ENCODE measurements at regions not wholly inside any gene's neighbourhood (a gene's known extent, or its start where the extent isn't known, plus 50 kb on each side); places are given as distances from the start of the nearest gene placed in this dataset.

GRCh38 chr2:128623776-128624761 is 305.4 kb upstream of the HS6ST1 start:
- H3K4me3 ChIP-seq (ENCODE audit: low read depth in 1 of 2, low read length in 2 of 2) = no peak overlapping the region
- no peaks in the 10 kb centered on the region for H3K27me3 ChIP-seq (ENCODE audit: control insufficient read depth in 1 of 2, insufficient read depth in 2 of 2, low read length in 2 of 2)
- no peaks in the 10 kb centered on the region for H3K36me3 ChIP-seq (ENCODE audit: control insufficient read depth in 2 of 2, insufficient read depth in 2 of 2, low read length in 1 of 2)
- H3K4me1 ChIP-seq (ENCODE audit: control insufficient read depth in 2 of 2, insufficient read depth in 2 of 2, low read length in 1 of 2) = no peaks in the 10 kb centered on the region
- no peak overlapping the region for H3K27ac ChIP-seq (ENCODE audit: low read depth in 2 of 2, low read length in 1 of 2)
- H3K9me3 ChIP-seq (ENCODE audit: control insufficient read depth in 2 of 2, insufficient read depth in 1 of 2, low read depth in 1 of 2, low read length in 1 of 2) = no peaks in the 10 kb centered on the region
- 75 to 76% methylated on average over 18 of the region's 18 CpGs for WGBS, 2 donors

- Histone ChIP-seq H3K9me3 (ENCODE audit: control insufficient read depth in 2 of 2, insufficient read depth in 1 of 2, low read depth in 1 of 2, low read length in 1 of 2) (no peaks in the 10 kb centered on the region), H3K27ac (ENCODE audit: low read depth in 2 of 2, low read length in 1 of 2) (no peak overlapping the region), H3K4me1 (ENCODE audit: control insufficient read depth in 2 of 2, insufficient read depth in 2 of 2, low read length in 1 of 2) (no peaks in the 10 kb centered on the region), H3K36me3 (ENCODE audit: control insufficient read depth in 2 of 2, insufficient read depth in 2 of 2, low read length in 1 of 2) (no peaks in the 10 kb centered on the region), H3K4me3 (ENCODE audit: low read depth in 1 of 2, low read length in 2 of 2) (no peak overlapping the region), H3K27me3 (ENCODE audit: control insufficient read depth in 1 of 2, insufficient read depth in 2 of 2, low read length in 2 of 2) (no peaks in the 10 kb centered on the region)
- WGBS, 2 donors = 93 to 95% methylated on average over 6 of the region's 6 CpGs
These were observed 306.3 kb upstream of the HS6ST1 start for GRCh38 chr2:128624956-128625355.

GRCh38 chr2:128625421-128625820 is 306.8 kb upstream of the HS6ST1 start:
- Histone ChIP-seq H3K27ac (ENCODE audit: low read depth in 2 of 2, low read length in 1 of 2) (no peak overlapping the region), H3K9me3 (ENCODE audit: control insufficient read depth in 2 of 2, insufficient read depth in 1 of 2, low read depth in 1 of 2, low read length in 1 of 2) (no peaks in the 10 kb centered on the region), H3K27me3 (ENCODE audit: control insufficient read depth in 1 of 2, insufficient read depth in 2 of 2, low read length in 2 of 2) (no peaks in the 10 kb centered on the region), H3K4me3 (ENCODE audit: low read depth in 1 of 2, low read length in 2 of 2) (no peak overlapping the region), H3K4me1 (ENCODE audit: control insufficient read depth in 2 of 2, insufficient read depth in 2 of 2, low read length in 1 of 2) (no peaks in the 10 kb centered on the region), H3K36me3 (ENCODE audit: control insufficient read depth in 2 of 2, insufficient read depth in 2 of 2, low read length in 1 of 2) (no peaks in the 10 kb centered on the region)
- 92 to 95% methylated on average over 8 of the region's 8 CpGs for WGBS, 2 donors

GRCh38 chr2:128625963-128626759 is 307.5 kb upstream of the HS6ST1 start:
- 81 to 88% methylated on average over 12 of the region's 12 CpGs for WGBS, 2 donors

GRCh38 chr2:128626760-128627511 is 308.3 kb upstream of the HS6ST1 start:
- Histone ChIP-seq H3K9me3 (ENCODE audit: control insufficient read depth in 2 of 2, insufficient read depth in 1 of 2, low read depth in 1 of 2, low read length in 1 of 2) (no peaks in the 10 kb centered on the region), H3K27ac (ENCODE audit: low read depth in 2 of 2, low read length in 1 of 2) (no peak overlapping the region), H3K4me3 (ENCODE audit: low read depth in 1 of 2, low read length in 2 of 2) (no peak overlapping the region), H3K36me3 (ENCODE audit: control insufficient read depth in 2 of 2, insufficient read depth in 2 of 2, low read length in 1 of 2) (no peaks in the 10 kb centered on the region), H3K4me1 (ENCODE audit: control insufficient read depth in 2 of 2, insufficient read depth in 2 of 2, low read length in 1 of 2) (no peaks in the 10 kb centered on the region), H3K27me3 (ENCODE audit: control insufficient read depth in 1 of 2, insufficient read depth in 2 of 2, low read length in 2 of 2) (no peaks in the 10 kb centered on the region)
- WGBS, 2 donors = 71 to 73% methylated on average over 20 of the region's 20 CpGs

More at GRCh38 chr2:128625963-128626759, 307.5 kb upstream of the HS6ST1 start:
- H3K4me3 ChIP-seq (ENCODE audit: low read depth in 1 of 2, low read length in 2 of 2) = no peak overlapping the region
- H3K36me3 ChIP-seq (ENCODE audit: control insufficient read depth in 2 of 2, insufficient read depth in 2 of 2, low read length in 1 of 2) = no peaks in the 10 kb centered on the region
- no peaks in the 10 kb centered on the region for H3K4me1 ChIP-seq (ENCODE audit: control insufficient read depth in 2 of 2, insufficient read depth in 2 of 2, low read length in 1 of 2)
- H3K27me3 ChIP-seq (ENCODE audit: control insufficient read depth in 1 of 2, insufficient read depth in 2 of 2, low read length in 2 of 2) = no peaks in the 10 kb centered on the region
- no peaks in the 10 kb centered on the region for H3K9me3 ChIP-seq (ENCODE audit: control insufficient read depth in 2 of 2, insufficient read depth in 1 of 2, low read depth in 1 of 2, low read length in 1 of 2)
- no peak overlapping the region for H3K27ac ChIP-seq (ENCODE audit: low read depth in 2 of 2, low read length in 1 of 2)

GRCh38 chr2:128628206-128628605 is 309.5 kb upstream of the HS6ST1 start:
- Histone ChIP-seq H3K27ac (ENCODE audit: low read depth in 2 of 2, low read length in 1 of 2) (no peak overlapping the region), H3K9me3 (ENCODE audit: control insufficient read depth in 2 of 2, insufficient read depth in 1 of 2, low read depth in 1 of 2, low read length in 1 of 2) (no peaks in the 10 kb centered on the region), H3K4me3 (ENCODE audit: low read depth in 1 of 2, low read length in 2 of 2) (no peak overlapping the region), H3K36me3 (ENCODE audit: control insufficient read depth in 2 of 2, insufficient read depth in 2 of 2, low read length in 1 of 2) (no peaks in the 10 kb centered on the region), H3K27me3 (ENCODE audit: control insufficient read depth in 1 of 2, insufficient read depth in 2 of 2, low read length in 2 of 2) (no peaks in the 10 kb centered on the region), H3K4me1 (ENCODE audit: control insufficient read depth in 2 of 2, insufficient read depth in 2 of 2, low read length in 1 of 2) (no peaks in the 10 kb centered on the region)
- WGBS, 2 donors = 92 to 93% methylated on average over 7 of the region's 7 CpGs

GRCh38 chr2:128628996-128629395 is 310.3 kb upstream of the HS6ST1 start:
- no peaks in the 10 kb centered on the region for H3K4me1 ChIP-seq (ENCODE audit: control insufficient read depth in 2 of 2, insufficient read depth in 2 of 2, low read length in 1 of 2)
- no peaks in the 10 kb centered on the region for H3K36me3 ChIP-seq (ENCODE audit: control insufficient read depth in 2 of 2, insufficient read depth in 2 of 2, low read length in 1 of 2)
- no peaks in the 10 kb centered on the region for H3K9me3 ChIP-seq (ENCODE audit: control insufficient read depth in 2 of 2, insufficient read depth in 1 of 2, low read depth in 1 of 2, low read length in 1 of 2)
- H3K4me3 ChIP-seq (ENCODE audit: low read depth in 1 of 2, low read length in 2 of 2) = no peak overlapping the region
- no peaks in the 10 kb centered on the region for H3K27me3 ChIP-seq (ENCODE audit: control insufficient read depth in 1 of 2, insufficient read depth in 2 of 2, low read length in 2 of 2)
- H3K27ac ChIP-seq (ENCODE audit: low read depth in 2 of 2, low read length in 1 of 2) = no peak overlapping the region
- 79 to 83% methylated on average over 6 of the region's 6 CpGs for WGBS, 2 donors

GRCh38 chr2:128630974-128631697 is 312.5 kb upstream of the HS6ST1 start:
- H3K4me3 ChIP-seq (ENCODE audit: low read depth in 1 of 2, low read length in 2 of 2) = no peak overlapping the region
- 85 to 87% methylated on average over 12 of the region's 12 CpGs for WGBS, 2 donors
- H3K36me3 ChIP-seq (ENCODE audit: control insufficient read depth in 2 of 2, insufficient read depth in 2 of 2, low read length in 1 of 2) = no peaks in the 10 kb centered on the region

More at GRCh38 chr2:128630974-128631697, 312.5 kb upstream of the HS6ST1 start:
- no peaks in the 10 kb centered on the region for H3K4me1 ChIP-seq (ENCODE audit: control insufficient read depth in 2 of 2, insufficient read depth in 2 of 2, low read length in 1 of 2)
- H3K9me3 ChIP-seq (ENCODE audit: control insufficient read depth in 2 of 2, insufficient read depth in 1 of 2, low read depth in 1 of 2, low read length in 1 of 2) = no peaks in the 10 kb centered on the region
- H3K27ac ChIP-seq (ENCODE audit: low read depth in 2 of 2, low read length in 1 of 2) = no peak overlapping the region
- no peaks in the 10 kb centered on the region for H3K27me3 ChIP-seq (ENCODE audit: control insufficient read depth in 1 of 2, insufficient read depth in 2 of 2, low read length in 2 of 2)
